PC-9 (cell line): ENCODE measurements at regions not wholly inside any gene's neighbourhood (a gene's known extent, or its start where the extent isn't known, plus 50 kb on each side); places are given as distances from the start of the nearest gene placed in this dataset.

Source experiments
- BruUV-seq: library from RNA; stranded (reverse); fragments of 400-500 nt; replicated peaks from 2 replicates; lab custom pipeline; 2021; lab: Mats Ljungman, UMichigan
- CTCF ChIA-PET: fragments of 300-600 bp; sonication (Branson Sonifier 250); formaldehyde crosslinking; loops from one replicate; lab custom pipeline; 2022; ENCODE audit warnings: antibody characterized with exemption; lab: Charles Lee
- POLR2A ChIA-PET: fragments of 300-600 bp; sonication (Branson Sonifier 250); formaldehyde crosslinking; loops from one replicate; lab custom pipeline; 2022; ENCODE audit warnings: antibody characterized with exemption; ENCODE audit not compliant: unreplicated experiment; lab: Charles Lee
- DNase-seq, 2 experiments: peaks; one replicate each; pipeline versions ENCODE4 v3.0.0 to v3.0.0-alpha.2; 2015 to 2022; ENCODE audit warnings: mixed read lengths in 1 of 2
- H2AFZ ChIP-seq: fragments of 200-600 bp; sonication (generic); 2 replicates; pipeline ENCODE4 v1.8.1; 2017; ENCODE audit warnings: antibody characterized with exemption
- H3F3A ChIP-seq: fragments of 200-600 bp; sonication (generic); 2 replicates; pipeline ENCODE4 v1.8.1; 2017; ENCODE audit warnings: antibody characterized with exemption, mild to moderate bottlenecking, low read depth; ENCODE audit not compliant: insufficient read depth
- H3K27ac ChIP-seq: fragments of 200-600 bp; sonication (generic); 2 replicates; pipeline ENCODE4 v1.6.1; 2016; ENCODE audit warnings: mixed run types
- H3K27me3 ChIP-seq: fragments of 200-600 bp; sonication (generic); 2 replicates; pipeline ENCODE4 v1.6.1; 2016; ENCODE audit warnings: low read depth, mixed run types; ENCODE audit not compliant: insufficient read depth
- H3K36me3 ChIP-seq: fragments of 200-600 bp; sonication (generic); 2 replicates; pipeline ENCODE4 v1.6.1; 2016; ENCODE audit warnings: low read depth, mixed run types
- H3K4me1 ChIP-seq: fragments of 200-600 bp; sonication (generic); replicated peaks from 2 replicates; pipeline ENCODE4 v1.6.1; 2016; ENCODE audit warnings: mixed run types; ENCODE audit not compliant: insufficient read depth
- H3K4me2 ChIP-seq: fragments of 200-600 bp; sonication (generic); 2 replicates; pipeline ENCODE4 v1.6.1; 2017; ENCODE audit warnings: mixed run types
- H3K4me3 ChIP-seq: fragments of 200-600 bp; sonication (generic); 2 replicates; pipeline ENCODE4 v1.6.1; 2016; ENCODE audit warnings: mixed run types
- H3K79me2 ChIP-seq: fragments of 200-600 bp; sonication (generic); 2 replicates; pipeline ENCODE4 v1.6.1; 2017; ENCODE audit warnings: low read depth, mixed run types
- H3K9me2 ChIP-seq: fragments of 200-600 bp; sonication (generic); 2 replicates; pipeline ENCODE4 v1.8.1; 2017; ENCODE audit warnings: mild to moderate bottlenecking; ENCODE audit not compliant: insufficient read depth
- H3K9me3 ChIP-seq: fragments of 200-600 bp; sonication (generic); 2 replicates; pipeline ENCODE4 v1.8.1; 2016; ENCODE audit warnings: low read depth; ENCODE audit not compliant: insufficient read depth
- H4K20me1 ChIP-seq: fragments of 200-600 bp; sonication (generic); 2 replicates; pipeline ENCODE4 v1.8.1; 2017; ENCODE audit not compliant: insufficient read depth
- EZH2 ChIP-seq: fragments of 200-600 bp; sonication (generic); IDR thresholded peaks from 2 replicates; pipeline ENCODE4 v1.8.0; 2017; ENCODE audit warnings: antibody characterized with exemption, low read depth
- intact Hi-C: fragments of 100-400 bp; cut with micrococcal nuclease; formaldehyde crosslinking; loops from one replicate; pipeline ENCODE4 v1.10.0; 2022; ENCODE audit not compliant: unreplicated experiment
- TF ChIP-seq, protein P1 (sequence below): fragments of 200-600 bp; sonication (generic); conservative IDR thresholded peaks from 2 replicates; pipeline ENCODE4 v1.6.1; 2017; ENCODE audit warnings: mixed run types, antibody characterized with exemption, mild to moderate bottlenecking, moderate library complexity

DNA sequence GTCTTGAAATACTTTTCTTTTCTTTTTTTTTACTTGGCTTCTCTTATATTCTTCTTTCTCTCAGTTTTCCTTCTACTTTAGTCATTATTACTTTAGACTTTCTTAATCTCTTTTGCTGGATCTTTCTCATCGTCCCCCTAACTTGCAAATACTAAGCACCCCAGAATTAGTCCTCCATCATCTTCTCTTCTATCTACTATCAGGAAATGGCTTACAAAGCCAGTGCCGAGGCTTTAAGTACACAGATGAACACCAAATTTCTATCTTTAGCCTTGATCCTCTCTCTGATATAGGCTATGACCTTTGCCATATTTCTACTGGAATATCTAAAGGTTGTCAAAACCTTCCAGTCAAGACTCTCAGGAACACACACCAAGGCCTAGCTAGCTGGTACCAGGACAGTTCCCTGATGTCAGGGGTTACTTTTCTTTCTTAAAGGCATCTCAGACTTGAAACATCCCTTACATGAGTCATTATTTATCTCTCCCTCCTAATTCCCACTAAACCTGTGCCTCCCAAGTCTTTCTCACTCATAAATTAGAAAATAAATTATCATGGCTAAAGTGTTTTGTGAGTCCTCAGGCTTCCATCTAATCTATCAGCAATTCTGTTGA is 278.6 kb upstream of the TCF21 start:
- TF ChIP-seq EZH2, result no peak
- TF ChIP-seq, protein P1, sequence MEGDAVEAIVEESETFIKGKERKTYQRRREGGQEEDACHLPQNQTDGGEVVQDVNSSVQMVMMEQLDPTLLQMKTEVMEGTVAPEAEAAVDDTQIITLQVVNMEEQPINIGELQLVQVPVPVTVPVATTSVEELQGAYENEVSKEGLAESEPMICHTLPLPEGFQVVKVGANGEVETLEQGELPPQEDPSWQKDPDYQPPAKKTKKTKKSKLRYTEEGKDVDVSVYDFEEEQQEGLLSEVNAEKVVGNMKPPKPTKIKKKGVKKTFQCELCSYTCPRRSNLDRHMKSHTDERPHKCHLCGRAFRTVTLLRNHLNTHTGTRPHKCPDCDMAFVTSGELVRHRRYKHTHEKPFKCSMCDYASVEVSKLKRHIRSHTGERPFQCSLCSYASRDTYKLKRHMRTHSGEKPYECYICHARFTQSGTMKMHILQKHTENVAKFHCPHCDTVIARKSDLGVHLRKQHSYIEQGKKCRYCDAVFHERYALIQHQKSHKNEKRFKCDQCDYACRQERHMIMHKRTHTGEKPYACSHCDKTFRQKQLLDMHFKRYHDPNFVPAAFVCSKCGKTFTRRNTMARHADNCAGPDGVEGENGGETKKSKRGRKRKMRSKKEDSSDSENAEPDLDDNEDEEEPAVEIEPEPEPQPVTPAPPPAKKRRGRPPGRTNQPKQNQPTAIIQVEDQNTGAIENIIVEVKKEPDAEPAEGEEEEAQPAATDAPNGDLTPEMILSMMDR, result no peak
- intact Hi-C loops, result no loop called here
- Histone ChIP-seq H3K4me1 (peaks cover 28% of the 10 kb centered on the region), H3K4me2 (peak overlapping the region; percentile 31), H3K9me2 (no peaks in the 10 kb centered on the region), H3K4me3 (no peak overlapping the region), H3K36me3 (no peaks in the 10 kb centered on the region), H4K20me1 (no peaks in the 10 kb centered on the region), H3K27ac (peak overlapping the region; percentile 87), H2AFZ (peak overlapping the region; percentile 5; the same call in 1 of the 2 replicates), H3F3A (peaks cover 26% of the 10 kb centered on the region), H3K9me3 (peaks cover 17% of the 10 kb centered on the region; the same call in 1 of the 2 replicates), H3K79me2 (no peaks in the 10 kb centered on the region), H3K27me3 (no peaks in the 10 kb centered on the region)
- ChIA-PET CTCF (interaction anchor here (0.7 kb wide), 1 partner anchor 313 kb away, joined by 3 read pairs; no protein-coding TSS in a partner anchor), POLR2A (interaction anchor here (0.7 kb wide), 1 partner anchor 135 kb away, joined by 6 read pairs; no protein-coding TSS in a partner anchor)
- BruUV-seq, result TSS peak; percentile 74
- no peak for DNase-seq

DNA sequence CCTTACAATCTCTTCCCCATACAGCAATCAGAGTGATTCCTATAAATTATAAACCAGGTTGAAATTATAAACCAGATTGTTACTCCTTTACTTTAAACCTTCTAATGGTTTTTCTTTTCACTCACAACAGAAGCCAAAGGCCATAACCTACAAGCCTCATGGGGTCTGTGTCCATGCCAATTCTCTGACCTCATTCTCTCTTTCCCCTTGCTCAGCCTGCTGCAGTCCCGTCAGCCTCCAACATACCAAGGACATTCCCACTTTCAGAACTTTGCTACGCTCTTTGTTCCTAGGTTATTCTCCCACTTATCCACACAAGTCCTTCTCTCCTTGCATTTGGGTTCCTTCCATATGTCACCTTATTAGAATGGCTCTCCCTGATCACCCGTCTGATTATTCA is 277.9 kb upstream of the TCF21 start:
- H3K27me3 ChIP-seq, result no peaks in the 10 kb centered on the region
- TF ChIP-seq, protein P1, result no peak
- no peak for TF ChIP-seq EZH2
- ChIA-PET CTCF (interaction anchor here (0.6 kb wide), 1 partner anchor 424 kb away, joined by 6 read pairs; no protein-coding TSS in a partner anchor), POLR2A (no interaction called here)
- H3K9me2 ChIP-seq, result no peaks in the 10 kb centered on the region
- H3K4me1 ChIP-seq, result peaks cover 28% of the 10 kb centered on the region
- H3F3A ChIP-seq, result peaks cover 26% of the 10 kb centered on the region
- H4K20me1 ChIP-seq, result no peaks in the 10 kb centered on the region
- H3K79me2 ChIP-seq, result no peaks in the 10 kb centered on the region
- peak overlapping the region; percentile 31 for H3K4me2 ChIP-seq
- no peaks in the 10 kb centered on the region for H3K36me3 ChIP-seq
- H3K27ac ChIP-seq, result peak overlapping the region; percentile 87
- DNase-seq, result no peak
- no peak overlapping the region for H3K4me3 ChIP-seq
- BruUV-seq, result no TSS peak
- peaks cover 17% of the 10 kb centered on the region; the same call in 1 of the 2 replicates for H3K9me3 ChIP-seq
- no peak overlapping the region for H2AFZ ChIP-seq
- intact Hi-C loops, result no loop called here

DNA sequence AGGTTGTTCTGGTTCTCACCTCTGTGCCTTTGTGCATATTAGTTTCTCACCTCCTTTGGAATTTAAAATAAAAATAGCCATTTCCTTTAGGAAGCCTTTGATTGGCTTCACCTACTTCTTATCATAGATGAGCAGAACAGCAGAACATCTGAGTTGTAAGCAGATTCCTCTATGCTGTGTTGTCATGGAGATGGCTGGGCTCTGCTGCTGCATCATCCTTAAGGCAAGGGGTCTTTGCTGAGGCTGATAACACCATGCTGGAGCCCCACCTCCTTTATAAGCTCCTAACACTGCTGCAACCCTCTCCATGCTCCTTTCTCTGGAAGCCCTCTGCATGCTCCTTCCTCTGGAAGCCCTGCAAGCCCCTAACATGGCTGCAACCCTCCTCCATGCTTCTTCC is 276.5 kb upstream of the TCF21 start:
- H3K79me2 ChIP-seq, result no peaks in the 10 kb centered on the region
- H2AFZ ChIP-seq, result no peak overlapping the region
- H3F3A ChIP-seq, result peaks cover 26% of the 10 kb centered on the region
- TF ChIP-seq, protein P1, result no peak
- no peaks in the 10 kb centered on the region for H3K27me3 ChIP-seq
- peaks cover 28% of the 10 kb centered on the region for H3K4me1 ChIP-seq
- intact Hi-C loops, result no loop called here
- ChIA-PET CTCF (no interaction called here), POLR2A (no interaction called here)
- no peak overlapping the region for H3K27ac ChIP-seq
- no peaks in the 10 kb centered on the region for H3K36me3 ChIP-seq
- no peaks in the 10 kb centered on the region for H4K20me1 ChIP-seq
- H3K9me3 ChIP-seq, result peaks cover 17% of the 10 kb centered on the region; the same call in 1 of the 2 replicates
- no TSS peak for BruUV-seq
- H3K4me3 ChIP-seq, result no peak overlapping the region
- no peak for DNase-seq
- no peak overlapping the region for H3K4me2 ChIP-seq
- H3K9me2 ChIP-seq, result no peaks in the 10 kb centered on the region
